ENCODE measurements at regions not wholly inside any gene's neighbourhood (a gene's known extent, or its start where the extent isn't known, plus 50 kb on each side); places are given as distances from the start of the nearest gene placed in this dataset.

DNA sequence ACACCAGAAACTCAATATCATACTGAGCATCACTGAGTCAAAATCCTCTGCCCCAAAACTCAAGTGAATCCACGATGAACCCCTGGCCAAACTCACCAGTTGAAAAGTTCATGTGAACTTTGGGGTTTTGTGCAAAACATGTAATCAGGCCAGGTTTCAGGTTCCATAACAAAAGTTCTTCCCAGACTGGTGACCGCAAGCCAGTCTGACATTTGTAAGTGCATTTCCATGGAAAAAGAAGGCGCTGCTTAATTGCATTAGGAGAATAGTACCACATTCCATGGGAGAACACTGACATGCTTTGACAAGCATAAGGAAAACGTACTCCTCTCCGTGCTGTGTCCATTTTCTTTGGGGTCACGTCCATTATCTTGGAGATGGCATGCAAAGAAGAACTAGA is 567.0 kb downstream of the BNC2 start:
- TF ChIP-seq, protein P1, sequence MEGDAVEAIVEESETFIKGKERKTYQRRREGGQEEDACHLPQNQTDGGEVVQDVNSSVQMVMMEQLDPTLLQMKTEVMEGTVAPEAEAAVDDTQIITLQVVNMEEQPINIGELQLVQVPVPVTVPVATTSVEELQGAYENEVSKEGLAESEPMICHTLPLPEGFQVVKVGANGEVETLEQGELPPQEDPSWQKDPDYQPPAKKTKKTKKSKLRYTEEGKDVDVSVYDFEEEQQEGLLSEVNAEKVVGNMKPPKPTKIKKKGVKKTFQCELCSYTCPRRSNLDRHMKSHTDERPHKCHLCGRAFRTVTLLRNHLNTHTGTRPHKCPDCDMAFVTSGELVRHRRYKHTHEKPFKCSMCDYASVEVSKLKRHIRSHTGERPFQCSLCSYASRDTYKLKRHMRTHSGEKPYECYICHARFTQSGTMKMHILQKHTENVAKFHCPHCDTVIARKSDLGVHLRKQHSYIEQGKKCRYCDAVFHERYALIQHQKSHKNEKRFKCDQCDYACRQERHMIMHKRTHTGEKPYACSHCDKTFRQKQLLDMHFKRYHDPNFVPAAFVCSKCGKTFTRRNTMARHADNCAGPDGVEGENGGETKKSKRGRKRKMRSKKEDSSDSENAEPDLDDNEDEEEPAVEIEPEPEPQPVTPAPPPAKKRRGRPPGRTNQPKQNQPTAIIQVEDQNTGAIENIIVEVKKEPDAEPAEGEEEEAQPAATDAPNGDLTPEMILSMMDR (IDR thresholded peaks at IDR 0.05) = no peak
- intact Hi-C loops (cut with DNase I) = no loop called here

DNA sequence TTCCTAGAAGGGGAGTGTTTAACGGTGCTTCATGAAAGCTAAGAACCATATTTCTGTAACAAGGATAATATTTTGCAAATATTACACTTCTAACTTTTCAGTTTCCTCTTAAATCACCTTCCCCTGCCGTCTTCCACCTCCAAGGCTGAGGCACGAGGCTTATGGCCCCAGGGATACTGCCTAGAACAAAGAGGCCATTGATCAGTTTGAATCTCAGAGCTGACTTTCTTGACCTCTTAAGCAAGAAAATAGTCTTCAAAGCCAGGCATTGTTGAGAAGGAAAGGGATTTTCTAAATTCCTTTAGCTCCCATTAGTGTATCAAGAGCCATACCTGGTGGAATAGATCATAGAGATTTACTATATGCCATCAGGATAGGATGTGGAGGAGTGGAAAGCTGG is 566.2 kb downstream of the BNC2 start:
- no peak overlapping the region for H3K9ac ChIP-seq (ENCODE audit: low read depth in 2 of 2, low read length in 2 of 2)
- DNase-seq = no peak
- no peaks in the 10 kb centered on the region for H3K4me1 ChIP-seq
- no peaks in the 10 kb centered on the region for H3K27me3 ChIP-seq
- TF ChIP-seq, protein P1 (IDR thresholded peaks at IDR 0.05) = no peak
- intact Hi-C loops (cut with DNase I) = no loop called here
- H3K4me3 ChIP-seq = no peak overlapping the region
- no peaks in the 10 kb centered on the region for H3K36me3 ChIP-seq
- no peak overlapping the region for H3K27ac ChIP-seq
- no peaks in the 10 kb centered on the region for H3K9me3 ChIP-seq

More for the DNA sequence above, 567.0 kb downstream of the BNC2 start:
- Histone ChIP-seq H3K9me3 (no peaks in the 10 kb centered on the region), H3K27me3 (no peaks in the 10 kb centered on the region), H3K36me3 (no peaks in the 10 kb centered on the region), H3K27ac (no peak overlapping the region), H3K9ac (ENCODE audit: low read depth in 2 of 2, low read length in 2 of 2) (no peak overlapping the region), H3K4me3 (no peak overlapping the region), H3K4me1 (no peaks in the 10 kb centered on the region)
- DNase-seq = no peak

DNA sequence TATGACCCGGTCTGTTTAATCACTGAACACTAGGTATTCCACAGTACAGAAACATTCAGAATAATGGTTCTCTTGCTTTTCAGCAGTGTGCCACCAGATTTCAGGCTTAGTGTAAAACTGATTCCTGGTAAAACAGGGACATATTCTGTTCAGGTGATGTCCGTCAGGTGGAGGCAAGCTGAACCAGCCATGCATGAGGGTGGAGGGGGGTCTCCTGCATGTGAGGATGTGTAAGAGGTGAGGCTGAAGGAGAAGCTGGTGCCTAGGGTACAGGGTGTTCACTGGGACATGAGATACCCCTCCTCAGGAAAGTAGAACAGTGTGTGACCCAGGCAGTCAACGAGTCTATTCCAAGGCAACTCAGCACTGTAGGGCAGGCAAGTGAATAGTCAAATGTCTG is 563.9 kb downstream of the BNC2 start:
- H3K27me3 ChIP-seq = no peaks in the 10 kb centered on the region
- no peak overlapping the region for H3K27ac ChIP-seq
- H3K9ac ChIP-seq (ENCODE audit: low read depth in 2 of 2, low read length in 2 of 2) = no peak overlapping the region
- H3K4me3 ChIP-seq = no peak overlapping the region
- DNase-seq = no peak
- no peaks in the 10 kb centered on the region for H3K9me3 ChIP-seq
- H3K4me1 ChIP-seq = no peaks in the 10 kb centered on the region
- TF ChIP-seq, protein P1 (IDR thresholded peaks at IDR 0.05) = no peak
- no peaks in the 10 kb centered on the region for H3K36me3 ChIP-seq
- intact Hi-C loops (cut with DNase I) = no loop called here

DNA sequence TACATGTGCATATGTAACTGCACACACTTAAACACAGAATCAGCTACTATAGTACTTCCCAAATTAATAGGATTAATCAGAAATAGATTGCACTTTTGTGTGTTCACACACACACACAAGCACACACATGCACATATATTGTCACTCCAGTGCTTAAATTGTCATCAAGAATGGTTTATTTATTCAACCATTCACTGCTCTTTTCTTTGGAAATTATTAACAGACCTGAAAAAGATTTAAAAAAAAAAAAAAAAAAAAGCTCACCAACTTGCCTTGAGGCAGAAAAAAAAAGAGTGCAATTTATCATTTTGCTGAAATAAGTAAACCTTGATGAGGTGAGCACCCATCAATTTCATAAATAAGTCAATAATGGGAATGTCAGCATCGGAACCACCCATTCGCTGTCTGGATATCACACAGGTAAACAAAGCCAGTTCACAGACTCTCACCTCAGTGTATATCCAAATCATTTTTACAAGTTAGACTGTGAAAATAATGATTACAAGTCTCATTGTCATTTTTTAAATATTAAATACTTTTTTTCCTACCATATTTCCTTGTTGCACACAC is 562.8 kb downstream of the BNC2 start:
- Histone ChIP-seq H3K9ac (ENCODE audit: low read depth in 2 of 2, low read length in 2 of 2) (no peak overlapping the region), H3K27me3 (no peaks in the 10 kb centered on the region), H3K4me1 (no peaks in the 10 kb centered on the region), H3K36me3 (no peaks in the 10 kb centered on the region), H3K9me3 (no peaks in the 10 kb centered on the region), H3K27ac (no peak overlapping the region), H3K4me3 (no peak overlapping the region)
- no peak for DNase-seq
- TF ChIP-seq, protein P1 (IDR thresholded peaks at IDR 0.05) = no peak
- intact Hi-C loops (cut with DNase I) = no loop called here

DNA sequence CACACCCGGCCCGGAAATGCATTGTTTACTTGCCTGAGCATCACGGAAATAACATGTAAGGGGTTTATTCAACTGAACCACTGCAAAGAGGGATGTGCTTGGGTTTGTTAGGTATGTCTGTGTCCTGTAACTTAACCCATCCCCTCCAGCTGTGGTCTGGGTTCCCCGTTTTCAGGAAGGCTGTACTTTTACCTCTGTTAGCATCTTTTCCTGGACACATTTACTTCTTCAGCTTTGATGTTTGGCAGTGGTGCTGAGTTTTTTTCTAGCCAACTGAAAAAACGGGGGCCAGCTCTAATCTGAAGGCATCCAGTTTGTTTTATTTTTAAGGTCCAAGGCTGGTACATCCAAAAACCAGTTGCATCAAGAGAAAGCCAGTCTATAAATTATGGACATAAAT is 561.8 kb downstream of the BNC2 start:
- H3K27ac ChIP-seq = no peak overlapping the region
- DNase-seq = no peak
- intact Hi-C loops (cut with DNase I) = no loop called here
- H3K4me3 ChIP-seq = no peak overlapping the region
- H3K9me3 ChIP-seq = no peaks in the 10 kb centered on the region
- H3K27me3 ChIP-seq = no peaks in the 10 kb centered on the region
- no peaks in the 10 kb centered on the region for H3K36me3 ChIP-seq
- H3K4me1 ChIP-seq = no peaks in the 10 kb centered on the region
- H3K9ac ChIP-seq (ENCODE audit: low read depth in 2 of 2, low read length in 2 of 2) = no peak overlapping the region
- TF ChIP-seq, protein P1 (IDR thresholded peaks at IDR 0.05) = no peak
